H9 (cell line): ENCODE measurements at regions not wholly inside any gene's neighbourhood (a gene's known extent, or its start where the extent isn't known, plus 50 kb on each side); places are given as distances from the start of the nearest gene placed in this dataset.

Experiments used
- DNase-seq: peaks from one replicate; pipeline ENCODE4 v3.0.0-alpha.2; 2017
- H2AFZ ChIP-seq: one replicate; pipeline ENCODE4 v1.6.1; 2013; ENCODE audit warnings: mild to moderate bottlenecking, low read length, control low read depth, moderate library complexity
- H2AK5ac ChIP-seq: 2 replicates; pipeline ENCODE4 v1.6.1; 2013; ENCODE audit warnings: low read length, control low read depth, mixed read lengths; ENCODE audit not compliant: insufficient read length
- H2BK120ac ChIP-seq: one replicate; pipeline ENCODE4 v1.6.1; 2013; ENCODE audit warnings: low read depth, mild to moderate bottlenecking, low read length, control low read depth, inconsistent platforms; ENCODE audit not compliant: poor library complexity, severe bottlenecking
- H2BK12ac ChIP-seq: 2 replicates; pipeline ENCODE4 v1.6.1; 2013; ENCODE audit warnings: low read length, control low read depth, mixed read lengths, low read depth; ENCODE audit not compliant: insufficient read length
- H2BK15ac ChIP-seq: 2 replicates; pipeline ENCODE4 v1.6.1; 2013; ENCODE audit warnings: low read depth, low read length, control low read depth
- H2BK20ac ChIP-seq: one replicate; pipeline ENCODE4 v1.6.1; 2013; ENCODE audit warnings: low read depth, mild to moderate bottlenecking, low read length, control low read depth, inconsistent platforms; ENCODE audit not compliant: poor library complexity, severe bottlenecking
- H2BK5ac ChIP-seq: 2 replicates; pipeline ENCODE4 v1.6.1; 2013; ENCODE audit warnings: low read length, control low read depth, mixed read lengths; ENCODE audit not compliant: insufficient read length
- H3K14ac ChIP-seq: 2 replicates; pipeline ENCODE4 v1.6.1; 2013; ENCODE audit warnings: low read length, control low read depth; ENCODE audit not compliant: insufficient read depth
- H3K18ac ChIP-seq: 2 replicates; pipeline ENCODE4 v1.6.1; 2013; ENCODE audit warnings: low read depth, mild to moderate bottlenecking, mixed read lengths, low read length, control low read depth; ENCODE audit not compliant: insufficient read length
- H3K23ac ChIP-seq: 2 replicates; pipeline ENCODE4 v1.6.1; 2013; ENCODE audit warnings: low read length, control low read depth, mixed read lengths, low read depth; ENCODE audit not compliant: insufficient read length
- H3K23me2 ChIP-seq: 2 replicates; pipeline ENCODE4 v1.6.1; 2013; ENCODE audit warnings: low read depth, mild to moderate bottlenecking, mixed read lengths, low read length, control low read depth; ENCODE audit not compliant: insufficient read length, poor library complexity, severe bottlenecking
- H3K27ac ChIP-seq: 2 replicates; pipeline ENCODE4 v1.5.1; 2013; ENCODE audit warnings: low read length, control low read depth, mixed read lengths, low read depth; ENCODE audit not compliant: insufficient read length
- H3K27me3 ChIP-seq: 2 replicates; pipeline ENCODE4 v1.6.1; 2013; ENCODE audit warnings: low read length, control low read depth, inconsistent platforms; ENCODE audit not compliant: insufficient read depth
- H3K4ac ChIP-seq: 2 replicates; pipeline ENCODE4 v1.6.1; 2013; ENCODE audit warnings: low read depth, mild to moderate bottlenecking, control low read depth, inconsistent platforms, low read length, moderate library complexity
- H3K4me1 ChIP-seq: 2 replicates; pipeline ENCODE4 v1.6.1; 2013; ENCODE audit warnings: low read length, control low read depth, inconsistent platforms; ENCODE audit not compliant: insufficient read depth
- H3K4me2 ChIP-seq: 2 replicates; pipeline ENCODE4 v1.6.1; 2013; ENCODE audit warnings: low read length, control low read depth, mixed read lengths; ENCODE audit not compliant: insufficient read length, insufficient read depth
- H3K56ac ChIP-seq: 2 replicates; pipeline ENCODE4 v1.6.1; 2013; ENCODE audit warnings: low read depth, mild to moderate bottlenecking, mixed read lengths, low read length, control low read depth; ENCODE audit not compliant: insufficient read length
- H3K79me1 ChIP-seq: 2 replicates; pipeline ENCODE4 v1.6.1; 2013; ENCODE audit warnings: low read depth, mild to moderate bottlenecking, moderate library complexity, low read length, control low read depth, inconsistent platforms; ENCODE audit not compliant: insufficient read depth, poor library complexity, severe bottlenecking
- H3K79me2 ChIP-seq: 2 replicates; pipeline ENCODE4 v1.6.1; 2013; ENCODE audit warnings: low read length, control low read depth, inconsistent platforms; ENCODE audit not compliant: insufficient read depth
- H3K9ac ChIP-seq: 2 replicates; pipeline ENCODE4 v1.6.1; 2013; ENCODE audit warnings: low read length, control low read depth, mixed read lengths; ENCODE audit not compliant: insufficient read length; ENCODE audit errors: extremely low read depth
- H3K9me3 ChIP-seq: one replicate; pipeline ENCODE4 v1.6.1; 2013; ENCODE audit warnings: low read depth, low read length, inconsistent platforms; ENCODE audit not compliant: control insufficient read depth
- H3T11ph ChIP-seq: one replicate; pipeline ENCODE4 v1.6.1; 2013; ENCODE audit warnings: mild to moderate bottlenecking, low read length, control low read depth, inconsistent platforms
- H4K20me1 ChIP-seq: one replicate; pipeline ENCODE4 v1.6.1; 2013; ENCODE audit not compliant: control insufficient read depth, insufficient read length, insufficient read depth
- H4K5ac ChIP-seq: 2 replicates; pipeline ENCODE4 v1.6.1; 2013; ENCODE audit warnings: low read depth, mild to moderate bottlenecking, mixed read lengths, low read length, control low read depth; ENCODE audit not compliant: insufficient read length
- H4K8ac ChIP-seq: replicated peaks from 2 replicates; pipeline ENCODE4 v1.6.1; 2013; ENCODE audit warnings: low read length, control low read depth, mixed read lengths, low read depth; ENCODE audit not compliant: insufficient read length
- H4K91ac ChIP-seq: 2 replicates; pipeline ENCODE4 v1.6.1; 2013; ENCODE audit warnings: low read depth, mild to moderate bottlenecking, moderate library complexity, mixed read lengths, low read length, control low read depth; ENCODE audit not compliant: insufficient read length
- H3K27ac Mint-ChIP-seq, 3 experiments: 2 replicates in 2 of 3; 3 replicates in 1 of 3; pipeline ENCODE4 v1.8.0; 2020 to 2021; ENCODE audit warnings: mixed read lengths in 3 of 3, mild to moderate bottlenecking in 1 of 3, moderate library complexity in 1 of 3
- H3K27me3 Mint-ChIP-seq: 2 replicates; pipeline ENCODE4 v1.8.0; 2021; ENCODE audit warnings: low read depth, mild to moderate bottlenecking, moderate library complexity, mixed read lengths
- H3K36me3 Mint-ChIP-seq, 3 experiments: 2 replicates in 2 of 3; 3 replicates in 1 of 3; pipeline ENCODE4 v1.8.0; 2020 to 2021; ENCODE audit warnings: low read depth in 3 of 3, mixed read lengths in 3 of 3; ENCODE audit not compliant: insufficient read depth in 1 of 3
- H3K4me1 Mint-ChIP-seq, 2 experiments: 2 replicates each; pipeline ENCODE4 v1.8.0; 2020; ENCODE audit warnings: mixed read lengths in 2 of 2
- H3K4me3 Mint-ChIP-seq, 2 experiments: 2 replicates in 1 of 2; 3 replicates in 1 of 2; pipeline ENCODE4 v1.8.0; 2020 to 2021; ENCODE audit warnings: mild to moderate bottlenecking in 2 of 2, mixed read lengths in 2 of 2, moderate library complexity in 1 of 2
- H3K9me3 Mint-ChIP-seq, 2 experiments: 2 replicates in 1 of 2; 3 replicates in 1 of 2; pipeline ENCODE4 v1.8.0; 2020; ENCODE audit warnings: mild to moderate bottlenecking in 2 of 2, mixed read lengths in 2 of 2, moderate library complexity in 1 of 2
- CTCF ChIP-seq: fragments of 200-600 bp; sonication (generic); conservative IDR thresholded peaks from 3 replicates; pipeline ENCODE4 v1.8.0; 2021; ENCODE audit warnings: antibody characterized with exemption, mild to moderate bottlenecking
- WGBS: extraction: QIAGEN DNeasy Blood & Tissue Kit; methylation state at CpG from one replicate; pipeline ENCODE4 v1.1.7; 2013; ENCODE audit warnings: missing lambda C conversion rate, low lambda C conversion rate, mixed read lengths; ENCODE audit not compliant: insufficient read length; ENCODE audit errors: extremely low coverage; 5-methylcytosine and 5-hydroxymethylcytosine counted together

GRCh38 chr4:156186111-156186510, 232.4 kb upstream of the CTSO start:
- DNase-seq, result no peak
- no peak overlapping the region for H3K4me3 Mint-ChIP-seq
- Histone ChIP-seq H3K9me3 (no peaks in the 10 kb centered on the region), H2BK12ac (no peak overlapping the region), H3K23me2 (no peaks in the 10 kb centered on the region), H3K27me3 (no peaks in the 10 kb centered on the region), H2BK15ac (no peak overlapping the region), H3K4ac (no peak overlapping the region), H3T11ph (no peak overlapping the region), H4K5ac (no peak overlapping the region), H3K79me1 (no peaks in the 10 kb centered on the region), H3K14ac (no peak overlapping the region), H3K27ac (no peak overlapping the region), H4K8ac (no peak overlapping the region), H3K23ac (no peak overlapping the region), H3K79me2 (no peaks in the 10 kb centered on the region), H3K9ac (no peak overlapping the region), H4K20me1 (no peaks in the 10 kb centered on the region), H2BK120ac (no peak overlapping the region), H2BK20ac (no peak overlapping the region), H3K4me1 (no peaks in the 10 kb centered on the region), H2AFZ (no peak overlapping the region), H2BK5ac (no peak overlapping the region), H2AK5ac (no peak overlapping the region), H3K18ac (no peak overlapping the region), H3K4me2 (no peak overlapping the region), H3K56ac (no peak overlapping the region), H4K91ac (no peak overlapping the region)
- H3K36me3 Mint-ChIP-seq, result no peaks in the 10 kb centered on the region
- no peaks in the 10 kb centered on the region for H3K9me3 Mint-ChIP-seq
- no CpG with 5 or more reads among the region's 1 CpG for WGBS
- H3K27me3 Mint-ChIP-seq, result peaks cover 1% of the 10 kb centered on the region; the same call in 1 of the 2 replicates
- TF ChIP-seq CTCF, result no peak
- H3K27ac Mint-ChIP-seq, result no peak overlapping the region
- H3K4me1 Mint-ChIP-seq, result no peaks in the 10 kb centered on the region
